Left ventricle myocardium inferior (tissue), 1 donor: ENCODE measurements at regions not wholly inside any gene's neighbourhood (a gene's known extent, or its start where the extent isn't known, plus 50 kb on each side); places are given as distances from the start of the nearest gene placed in this dataset.

Source experiments
- DNase-seq: peaks from one replicate; pipeline ENCODE4 v3.0.0-alpha.2; 2020
- H3K27ac ChIP-seq: fragments of 200-600 bp; replicated peaks from 2 replicates; pipeline ENCODE4 v1.8.0; 2021
- H3K27me3 ChIP-seq: fragments of 200-600 bp; 2 replicates; pipeline ENCODE4 v1.8.0; 2021; ENCODE audit warnings: low read depth
- H3K36me3 ChIP-seq: fragments of 200-600 bp; 2 replicates; pipeline ENCODE4 v1.8.0; 2021
- H3K4me1 ChIP-seq: fragments of 200-600 bp; 2 replicates; pipeline ENCODE4 v1.8.0; 2021
- H3K4me3 ChIP-seq: fragments of 200-600 bp; 2 replicates; pipeline ENCODE4 v1.8.0; 2021; ENCODE audit warnings: mild to moderate bottlenecking, moderate library complexity
- H3K9me3 ChIP-seq: fragments of 200-600 bp; replicated peaks from 2 replicates; pipeline ENCODE4 v1.8.0; 2021
- CTCF ChIP-seq: fragments of 200-600 bp; IDR thresholded peaks from 2 replicates; pipeline ENCODE4 v1.8.0; 2021; ENCODE audit warnings: antibody characterized with exemption, mild to moderate bottlenecking, borderline replicate concordance
- intact Hi-C: fragments of 100-400 bp; cut with micrococcal nuclease; formaldehyde crosslinking; loops from one replicate; pipeline ENCODE4 v1.11.0; 2022
- donor health status: DM: no; HTN: yes; CAD: no; lungs with severe emphysema.

- Histone ChIP-seq H3K27me3 (peaks cover 52% of the 10 kb centered on the region), H3K4me1 (no peaks in the 10 kb centered on the region), H3K9me3 (no peaks in the 10 kb centered on the region), H3K36me3 (no peaks in the 10 kb centered on the region), H3K27ac (no peak overlapping the region), H3K4me3 (no peak overlapping the region)
- DNase-seq: no peak
- intact Hi-C loops: no loop called here
- no peak for TF ChIP-seq CTCF
Observed at GRCh38 chr10:121221072-121221471, 369.9 kb downstream of the WDR11 start.

- no peak for TF ChIP-seq CTCF
- no peak overlapping the region for H3K4me3 ChIP-seq
- H3K9me3 ChIP-seq: no peaks in the 10 kb centered on the region
- no peak overlapping the region for H3K27ac ChIP-seq
- no peaks in the 10 kb centered on the region for H3K4me1 ChIP-seq
- no peaks in the 10 kb centered on the region for H3K36me3 ChIP-seq
- peaks cover 52% of the 10 kb centered on the region for H3K27me3 ChIP-seq
- intact Hi-C loops: no loop called here
- no peak for DNase-seq
Observed at GRCh38 chr10:121221991-121222390, 370.8 kb downstream of the WDR11 start.

GRCh38 chr10:121222842-121223241 is 371.7 kb downstream of the WDR11 start:
- no peak for DNase-seq
- Histone ChIP-seq H3K9me3 (no peaks in the 10 kb centered on the region), H3K36me3 (no peaks in the 10 kb centered on the region), H3K27ac (no peak overlapping the region), H3K4me1 (no peaks in the 10 kb centered on the region), H3K27me3 (peaks cover 46% of the 10 kb centered on the region), H3K4me3 (no peak overlapping the region)
- intact Hi-C loops: no loop called here
- no peak for TF ChIP-seq CTCF

GRCh38 chr10:121231079-121231478 is 367.2 kb downstream of the FGFR2 start:
- DNase-seq: no peak
- intact Hi-C loops: no loop called here
- no peaks in the 10 kb centered on the region for H3K4me1 ChIP-seq

GRCh38 chr10:121232494-121232893 is 365.8 kb downstream of the FGFR2 start:
- H3K4me1 ChIP-seq: no peaks in the 10 kb centered on the region
- H3K27ac ChIP-seq: no peak overlapping the region
- no peak for TF ChIP-seq CTCF
- H3K27me3 ChIP-seq: peaks cover 19% of the 10 kb centered on the region
- no peak for DNase-seq
- peaks cover 7% of the 10 kb centered on the region for H3K9me3 ChIP-seq
- no peaks in the 10 kb centered on the region for H3K36me3 ChIP-seq
- no peak overlapping the region for H3K4me3 ChIP-seq
- intact Hi-C loops: no loop called here

More at GRCh38 chr10:121231079-121231478, 367.2 kb downstream of the FGFR2 start:
- no peak overlapping the region for H3K4me3 ChIP-seq
- H3K27me3 ChIP-seq: peaks cover 13% of the 10 kb centered on the region
- H3K9me3 ChIP-seq: no peaks in the 10 kb centered on the region
- TF ChIP-seq CTCF: no peak
- no peaks in the 10 kb centered on the region for H3K36me3 ChIP-seq
- H3K27ac ChIP-seq: no peak overlapping the region

- no peak overlapping the region for H3K27ac ChIP-seq
- H3K27me3 ChIP-seq: peaks cover 13% of the 10 kb centered on the region
- no peaks in the 10 kb centered on the region for H3K4me1 ChIP-seq
- H3K9me3 ChIP-seq: peaks cover 14% of the 10 kb centered on the region
- no peaks in the 10 kb centered on the region for H3K36me3 ChIP-seq
- no peak for TF ChIP-seq CTCF
- DNase-seq: no peak
- intact Hi-C loops: no loop called here
- H3K4me3 ChIP-seq: no peak overlapping the region
Observed at GRCh38 chr10:121235692-121236091, 362.6 kb downstream of the FGFR2 start.
